HG02981 (cell line): ENCODE measurements at regions not wholly inside any gene's neighbourhood (a gene's known extent, or its start where the extent isn't known, plus 50 kb on each side); places are given as distances from the start of the nearest gene placed in this dataset.
"Not testable (repeated sequence)": the region's sequence is repeated elsewhere in the genome, so short reads cannot be mapped to it uniquely, and the experiment has no call there.

Experiments used
- ATAC-seq: cut with Tn5 transposase; IDR thresholded peaks from one replicate; pipeline ENCODE4 v1.9.1; 2021; ENCODE audit warnings: mild to moderate bottlenecking, moderate library complexity; ENCODE audit not compliant: unreplicated experiment

GRCh38 chrX:52261125-52261462, 76.4 kb downstream of the MAGED4 start:
- ATAC-seq, result no peak

DNA sequence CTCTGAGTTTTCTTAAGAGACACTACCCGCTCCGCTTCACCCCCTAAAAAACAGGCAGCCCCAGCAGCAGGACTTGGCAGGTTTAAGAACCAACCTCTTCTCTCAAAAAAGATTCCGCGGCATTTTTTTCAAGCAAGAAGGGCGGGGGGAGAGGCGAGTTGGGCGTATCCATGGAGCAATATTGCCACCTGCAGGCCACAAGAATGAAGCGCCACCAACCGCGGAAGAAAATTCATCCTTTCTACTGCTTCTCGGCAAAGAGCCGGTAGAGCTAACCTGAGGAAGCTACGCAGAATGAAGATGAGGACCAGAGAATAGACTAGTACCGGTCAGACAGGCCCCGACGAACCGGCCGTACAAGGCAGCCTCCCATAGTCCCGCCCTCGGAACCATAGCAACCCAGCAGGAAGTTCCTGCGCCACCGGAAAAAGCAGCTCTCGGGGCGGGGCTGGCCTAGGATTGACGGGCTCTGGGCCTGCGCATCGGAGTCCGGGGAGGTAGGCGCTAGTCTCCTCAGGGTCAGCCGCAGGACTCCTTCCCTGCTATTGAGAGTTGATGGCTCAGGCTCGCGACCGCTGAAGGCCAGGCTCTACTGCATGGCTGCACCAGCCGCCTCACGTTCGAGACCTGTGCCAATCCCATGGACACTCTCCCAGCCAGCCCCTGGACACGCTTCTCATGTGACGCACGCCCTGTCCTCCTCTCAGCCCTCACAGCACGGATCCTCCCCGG, 76.9 kb downstream of the MAGED4 start:
- peak; percentile 98 for ATAC-seq

DNA sequence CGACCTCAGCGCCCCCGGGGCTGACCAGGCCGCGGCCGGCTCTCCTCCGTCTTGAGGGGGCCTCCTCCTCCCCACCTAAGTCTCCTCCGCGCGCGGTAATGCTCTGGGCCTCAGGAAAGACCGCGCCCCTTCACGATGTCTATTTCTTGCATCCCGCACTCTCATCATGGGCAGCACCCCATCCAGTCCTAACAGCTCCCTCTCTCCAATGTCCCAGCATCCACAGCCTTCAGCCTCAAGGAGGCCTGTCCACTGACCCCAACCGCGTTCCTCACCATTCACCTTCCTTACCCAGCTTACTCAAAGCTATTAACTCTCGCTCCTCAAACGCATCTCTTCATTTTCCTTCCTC, 77.5 kb downstream of the MAGED4 start:
- ATAC-seq, result no peak

GRCh38 chrX:52263417-52263816, 78.7 kb downstream of the MAGED4 start:
- no peak for ATAC-seq

DNA sequence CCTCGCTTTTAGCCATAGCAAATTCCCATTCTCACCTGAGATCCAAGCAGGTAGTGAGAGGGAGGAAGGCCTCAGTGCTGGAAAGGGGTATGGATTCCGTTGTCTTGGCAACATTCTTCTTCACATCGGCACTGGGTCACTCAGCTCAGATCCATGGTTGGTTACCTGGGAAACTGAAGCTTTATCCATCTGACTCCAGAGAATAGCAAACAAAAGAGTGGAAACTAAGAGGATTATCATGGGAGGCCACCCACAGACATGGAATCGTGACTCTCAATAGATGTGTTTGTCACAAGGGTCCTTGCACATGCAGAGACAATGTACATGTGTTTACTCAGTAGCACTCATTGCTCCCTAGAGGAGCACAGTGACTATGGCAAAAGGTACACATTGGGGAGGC, 81.0 kb downstream of the MAGED4 start:
- ATAC-seq, result no peak

- not testable (repeated sequence) for ATAC-seq
These were observed 83.8 kb downstream of the MAGED4 start for GRCh38 chrX:52268502-52268901.

DNA sequence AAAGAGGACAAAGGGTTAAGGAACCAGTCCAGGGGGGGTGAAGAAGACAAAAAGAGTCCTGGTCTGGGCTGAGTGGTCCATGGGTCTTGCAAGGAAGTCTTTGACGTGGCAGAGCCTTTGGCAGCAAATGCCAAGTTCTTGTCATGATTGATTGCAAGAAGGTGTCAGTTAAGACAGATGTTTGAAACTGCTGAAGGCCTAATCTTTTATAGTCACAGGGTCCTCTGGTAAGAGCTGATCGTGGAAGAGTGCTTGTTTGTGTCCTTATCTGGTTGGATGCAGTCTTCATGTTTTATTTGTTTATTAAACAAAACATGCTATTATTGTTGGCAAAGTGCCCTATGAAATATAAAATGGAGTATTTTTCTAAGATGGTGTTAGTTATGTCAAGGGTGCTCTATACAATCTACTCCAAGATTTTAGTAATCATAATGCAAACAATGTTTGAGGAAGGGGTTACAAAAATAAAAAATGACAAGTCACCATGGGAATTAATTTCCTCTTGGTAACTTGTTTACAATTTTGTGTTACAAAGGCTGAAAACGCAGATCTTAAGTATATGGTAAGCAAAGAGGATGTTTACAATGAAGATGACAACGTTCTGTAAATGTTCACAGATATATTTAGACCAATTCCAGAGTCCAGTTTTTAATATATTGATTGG, 85.9 kb downstream of the MAGED4 start:
- ATAC-seq, result no peak

- no peak for ATAC-seq
These were observed 86.5 kb downstream of the MAGED4 start for GRCh38 chrX:52271206-52271605.

GRCh38 chrX:52277666-52278065, 91.2 kb upstream of the XAGE2 start:
- ATAC-seq, result no peak

GRCh38 chrX:52280812-52281211, 88.0 kb upstream of the XAGE2 start:
- no peak for ATAC-seq

GRCh38 chrX:52284865-52285264, 84.0 kb upstream of the XAGE2 start:
- no peak for ATAC-seq

DNA sequence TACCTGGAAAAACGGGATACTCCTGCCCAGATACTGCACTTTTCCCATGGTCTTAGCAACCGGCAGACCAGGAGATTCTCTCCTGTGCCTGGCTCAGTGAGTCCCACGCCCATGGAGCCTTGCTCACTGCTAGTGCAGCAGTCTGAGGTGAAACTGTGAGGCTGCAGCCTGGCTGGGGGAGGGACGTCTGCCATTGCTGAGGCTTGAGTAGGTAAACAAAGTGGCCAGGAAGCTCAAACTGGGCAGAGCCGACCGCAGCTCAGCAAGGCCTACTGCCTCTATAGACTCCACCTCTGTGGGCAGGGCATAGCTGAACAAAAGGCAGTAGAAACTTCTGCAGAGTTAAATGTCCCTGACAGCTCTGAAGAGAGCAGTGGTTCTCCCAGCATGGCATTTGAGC, 69.9 kb upstream of the XAGE2 start:
- not testable (repeated sequence) for ATAC-seq

DNA sequence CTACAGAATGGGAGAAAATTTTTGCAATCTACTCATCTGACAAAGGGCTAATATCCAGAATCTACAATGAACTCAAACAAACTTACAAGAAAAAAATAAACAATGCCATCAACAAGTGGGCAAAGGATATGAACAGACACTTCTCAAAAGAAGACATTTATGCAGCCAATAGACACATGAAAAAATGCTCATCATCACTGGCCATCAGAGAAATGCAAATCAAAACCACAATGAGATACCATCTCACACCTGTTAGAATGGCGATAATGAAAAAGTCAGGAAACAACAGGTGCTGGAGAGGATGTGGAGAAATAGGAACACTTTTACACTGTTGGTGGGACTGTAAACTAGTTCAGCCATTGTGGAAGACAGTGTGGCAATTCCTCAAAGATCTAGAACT, 60.3 kb upstream of the XAGE2 start:
- ATAC-seq, result not testable (repeated sequence)
